ENCODE measurements at regions not wholly inside any gene's neighbourhood (a gene's known extent, or its start where the extent isn't known, plus 50 kb on each side); places are given as distances from the start of the nearest gene placed in this dataset.

DNA sequence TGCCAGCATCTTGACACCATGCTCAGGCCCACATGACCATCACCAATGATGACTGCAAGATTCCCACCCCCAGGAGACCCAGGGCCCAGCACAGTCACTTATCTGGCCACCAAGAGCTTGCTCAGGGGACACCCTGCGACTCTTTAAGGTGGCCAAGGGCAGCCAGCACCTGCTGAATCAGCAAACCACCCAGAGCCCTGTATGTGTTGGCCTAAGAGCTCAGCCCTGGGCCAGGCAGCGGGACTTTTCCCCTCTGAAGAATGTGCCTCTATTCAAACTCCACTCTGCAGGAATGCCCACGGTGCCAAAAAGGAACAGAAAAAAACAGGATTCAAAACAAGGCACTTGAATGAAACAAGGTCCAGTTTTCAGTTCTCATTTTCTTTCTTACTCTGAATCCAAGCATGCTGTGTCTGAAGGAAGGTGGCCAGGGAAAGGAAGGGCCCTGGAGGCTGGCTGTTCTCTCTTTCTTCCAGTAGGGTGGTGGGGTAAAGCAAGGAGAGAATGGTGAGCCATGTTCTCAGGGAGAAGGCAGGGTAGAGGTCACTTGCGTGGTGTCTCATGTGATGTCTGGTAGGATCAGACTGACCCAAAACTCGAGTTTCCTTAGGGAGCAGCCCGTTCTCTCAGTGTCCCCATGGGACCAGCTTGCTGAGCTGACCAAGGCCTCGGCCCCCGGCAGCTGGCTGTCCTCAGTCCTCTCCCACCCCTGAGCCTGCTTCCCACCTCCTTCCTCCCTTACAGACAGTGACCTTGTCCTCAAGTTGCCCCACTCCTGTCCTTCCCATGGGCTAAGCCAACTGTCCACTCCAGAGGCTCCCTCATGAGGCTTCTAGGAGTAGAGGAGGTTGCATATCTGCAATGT, 150.0 kb downstream of the RNF152 start:
- Histone ChIP-seq H3K36me3 (ENCODE audit: control insufficient read depth, insufficient read depth, low read length) (no peaks in the 10 kb centered on the region), H3K4me3 (replicated peaks; ENCODE audit: low read depth, low read length) (no peak overlapping the region), H3K27me3 (replicated peaks; ENCODE audit: control insufficient read depth, insufficient read depth, low read length) (no peaks in the 10 kb centered on the region; the same call in 1 of the 2 replicates)
- DNase-seq (ENCODE audit: extremely low read depth, insufficient read length), result no peak
- TF ChIP-seq, protein P1, sequence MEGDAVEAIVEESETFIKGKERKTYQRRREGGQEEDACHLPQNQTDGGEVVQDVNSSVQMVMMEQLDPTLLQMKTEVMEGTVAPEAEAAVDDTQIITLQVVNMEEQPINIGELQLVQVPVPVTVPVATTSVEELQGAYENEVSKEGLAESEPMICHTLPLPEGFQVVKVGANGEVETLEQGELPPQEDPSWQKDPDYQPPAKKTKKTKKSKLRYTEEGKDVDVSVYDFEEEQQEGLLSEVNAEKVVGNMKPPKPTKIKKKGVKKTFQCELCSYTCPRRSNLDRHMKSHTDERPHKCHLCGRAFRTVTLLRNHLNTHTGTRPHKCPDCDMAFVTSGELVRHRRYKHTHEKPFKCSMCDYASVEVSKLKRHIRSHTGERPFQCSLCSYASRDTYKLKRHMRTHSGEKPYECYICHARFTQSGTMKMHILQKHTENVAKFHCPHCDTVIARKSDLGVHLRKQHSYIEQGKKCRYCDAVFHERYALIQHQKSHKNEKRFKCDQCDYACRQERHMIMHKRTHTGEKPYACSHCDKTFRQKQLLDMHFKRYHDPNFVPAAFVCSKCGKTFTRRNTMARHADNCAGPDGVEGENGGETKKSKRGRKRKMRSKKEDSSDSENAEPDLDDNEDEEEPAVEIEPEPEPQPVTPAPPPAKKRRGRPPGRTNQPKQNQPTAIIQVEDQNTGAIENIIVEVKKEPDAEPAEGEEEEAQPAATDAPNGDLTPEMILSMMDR (IDR thresholded peaks at IDR 0.05; ENCODE audit: insufficient read depth, low read length, poor library complexity, severe bottlenecking), result no peak

DNA sequence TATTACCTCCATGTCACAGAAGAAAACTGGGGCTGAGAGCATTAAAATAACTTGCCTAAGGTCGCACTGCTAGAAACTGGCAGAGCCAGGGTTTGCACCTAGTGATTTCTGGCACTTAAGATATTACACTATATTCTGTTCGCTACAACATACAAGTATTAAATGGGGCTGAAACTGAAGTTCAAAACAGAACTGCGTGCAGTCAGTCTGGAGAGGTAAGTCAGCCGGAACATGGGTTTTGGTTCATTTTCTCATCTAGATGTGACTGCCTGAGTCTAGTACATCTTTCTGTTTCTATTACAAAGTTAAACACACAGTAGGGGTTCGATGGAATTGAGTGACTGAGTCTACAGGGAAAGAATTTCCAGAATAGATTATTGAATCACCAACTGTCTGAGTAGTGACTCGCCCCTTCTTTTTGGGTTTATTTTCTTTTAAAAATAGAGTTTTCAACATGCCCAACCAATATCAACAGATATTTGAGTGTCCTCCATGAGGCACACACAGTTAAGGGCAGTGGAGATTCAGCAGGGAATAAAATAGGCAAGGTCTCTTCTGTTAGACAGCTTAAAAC, 150.8 kb downstream of the RNF152 start:
- H3K36me3 ChIP-seq (ENCODE audit: control insufficient read depth, insufficient read depth, low read length), result no peaks in the 10 kb centered on the region
- no peak overlapping the region for H3K4me3 ChIP-seq (replicated peaks; ENCODE audit: low read depth, low read length)
- no peak for DNase-seq (ENCODE audit: extremely low read depth, insufficient read length)
- TF ChIP-seq, protein P1 (IDR thresholded peaks at IDR 0.05; ENCODE audit: insufficient read depth, low read length, poor library complexity, severe bottlenecking), result no peak
- H3K27me3 ChIP-seq (replicated peaks; ENCODE audit: control insufficient read depth, insufficient read depth, low read length), result no peaks in the 10 kb centered on the region

DNA sequence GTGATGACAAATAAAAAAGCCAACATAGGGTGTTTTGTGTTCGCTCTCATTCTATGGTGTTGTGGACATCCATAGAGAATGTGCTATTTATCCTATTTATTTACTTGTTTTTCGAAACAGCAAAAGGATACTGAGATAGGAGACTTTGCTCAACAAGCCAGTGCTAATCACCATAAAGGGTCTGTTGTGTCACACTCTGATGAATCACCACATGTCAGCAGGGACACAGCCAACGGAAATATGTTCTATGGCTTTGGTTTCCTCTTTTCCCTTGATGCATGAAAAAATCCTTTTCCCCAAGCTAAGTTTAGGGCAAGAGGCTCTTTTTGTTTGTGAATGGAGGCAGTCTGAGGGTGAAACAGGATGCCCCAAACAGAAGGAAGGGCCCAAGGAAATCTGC, 154.3 kb downstream of the RNF152 start:
- Histone ChIP-seq H3K27me3 (replicated peaks; ENCODE audit: control insufficient read depth, insufficient read depth, low read length) (no peaks in the 10 kb centered on the region; the same call in 1 of the 2 replicates), H3K4me3 (replicated peaks; ENCODE audit: low read depth, low read length) (no peak overlapping the region), H3K36me3 (ENCODE audit: control insufficient read depth, insufficient read depth, low read length) (no peaks in the 10 kb centered on the region)
- TF ChIP-seq, protein P1 (IDR thresholded peaks at IDR 0.05; ENCODE audit: insufficient read depth, low read length, poor library complexity, severe bottlenecking), result no peak
- DNase-seq (ENCODE audit: extremely low read depth, insufficient read length), result no peak

DNA sequence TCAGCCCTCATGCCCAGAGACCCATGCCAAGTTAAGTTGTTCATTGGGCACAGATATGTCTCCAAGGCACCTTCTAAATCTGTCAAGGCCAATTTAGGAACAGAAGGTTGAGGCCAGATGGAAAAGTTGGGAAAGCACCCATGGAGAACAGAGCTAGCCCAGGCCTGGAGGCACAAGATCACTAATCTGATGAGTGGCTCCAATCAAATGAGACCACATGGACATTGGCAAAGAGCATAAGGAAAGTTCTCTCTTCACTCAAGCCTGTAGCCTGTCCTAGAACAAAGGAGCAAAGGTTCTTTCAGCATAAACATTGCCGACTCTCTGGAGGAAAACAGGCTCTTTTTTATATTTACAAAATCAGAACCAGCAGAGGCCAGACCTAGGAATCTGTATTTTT, 154.8 kb downstream of the RNF152 start:
- no peaks in the 10 kb centered on the region; the same call in 1 of the 2 replicates for H3K27me3 ChIP-seq (replicated peaks; ENCODE audit: control insufficient read depth, insufficient read depth, low read length)
- TF ChIP-seq, protein P1 (IDR thresholded peaks at IDR 0.05; ENCODE audit: insufficient read depth, low read length, poor library complexity, severe bottlenecking), result no peak
- no peak overlapping the region for H3K4me3 ChIP-seq (replicated peaks; ENCODE audit: low read depth, low read length)
- no peaks in the 10 kb centered on the region for H3K36me3 ChIP-seq (ENCODE audit: control insufficient read depth, insufficient read depth, low read length)
- no peak for DNase-seq (ENCODE audit: extremely low read depth, insufficient read length)

DNA sequence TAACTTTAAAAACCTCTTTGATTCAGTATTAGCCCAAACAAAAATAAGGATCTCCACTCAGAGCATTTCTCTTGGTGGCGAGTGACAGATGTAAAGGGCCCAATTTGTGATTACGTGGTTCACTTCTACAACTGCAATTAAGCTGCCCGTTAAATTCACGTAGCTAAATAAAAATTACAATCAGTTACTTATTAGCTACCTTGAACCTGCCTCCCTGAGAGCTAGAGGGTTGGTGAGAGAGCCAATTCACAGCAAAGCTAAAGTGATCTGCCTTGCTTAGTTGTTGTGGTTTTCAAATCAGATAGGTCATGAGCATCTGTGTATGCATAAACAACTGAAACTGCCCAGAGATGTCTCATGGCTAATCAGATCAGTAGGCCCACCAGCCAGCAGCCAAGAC, 156.7 kb downstream of the RNF152 start:
- Histone ChIP-seq H3K36me3 (ENCODE audit: control insufficient read depth, insufficient read depth, low read length) (no peaks in the 10 kb centered on the region), H3K27me3 (replicated peaks; ENCODE audit: control insufficient read depth, insufficient read depth, low read length) (no peaks in the 10 kb centered on the region; the same call in 1 of the 2 replicates), H3K4me3 (replicated peaks; ENCODE audit: low read depth, low read length) (no peak overlapping the region)
- TF ChIP-seq, protein P1 (IDR thresholded peaks at IDR 0.05; ENCODE audit: insufficient read depth, low read length, poor library complexity, severe bottlenecking), result no peak
- no peak for DNase-seq (ENCODE audit: extremely low read depth, insufficient read length)
